ENCODE measurements at regions not wholly inside any gene's neighbourhood (a gene's known extent, or its start where the extent isn't known, plus 50 kb on each side); places are given as distances from the start of the nearest gene placed in this dataset.

GRCh38 chr5:168167338-168167737 is 124.1 kb upstream of the WWC1 start:
- no peak for TF ChIP-seq POLR2AphosphoS5 (IDR thresholded peaks at IDR 0.05; ENCODE audit: borderline replicate concordance, low read depth, low read length)
- no peak for TF ChIP-seq EZH2 (IDR thresholded peaks at IDR 0.05)
- no peak for TF ChIP-seq FOXP2 (optimal IDR thresholded peaks at IDR 0.05; ENCODE audit: control extremely low read depth, extremely low read length, insufficient read depth)
